Muscle of leg (tissue), 3 donors: ENCODE measurements at regions not wholly inside any gene's neighbourhood (a gene's known extent, or its start where the extent isn't known, plus 50 kb on each side); places are given as distances from the start of the nearest gene placed in this dataset.
"Not testable (repeated sequence)": the region's sequence is repeated elsewhere in the genome, so short reads cannot be mapped to it uniquely, and the experiment has no call there.

Source experiments
- DNase-seq: peaks from one replicate; pipeline ENCODE4 v3.0.0; 2013
- H3K27ac ChIP-seq: one replicate; pipeline ENCODE4 v1.5.1; 2013; ENCODE audit warnings: mild to moderate bottlenecking, low read length, control low read depth
- H3K27me3 ChIP-seq: one replicate; pipeline ENCODE4 v1.6.1; 2013; ENCODE audit warnings: low read length; ENCODE audit not compliant: control insufficient read depth, insufficient read depth
- H3K36me3 ChIP-seq: one replicate; pipeline ENCODE4 v1.6.1; 2013; ENCODE audit warnings: low read length; ENCODE audit not compliant: control insufficient read depth, insufficient read depth
- H3K4me1 ChIP-seq: one replicate; pipeline ENCODE4 v1.6.1; 2013; ENCODE audit warnings: low read length; ENCODE audit not compliant: control insufficient read depth, insufficient read depth
- H3K4me3 ChIP-seq: one replicate; pipeline ENCODE4 v1.5.1; 2013; ENCODE audit warnings: low read length, control low read depth
- H3K9me3 ChIP-seq: replicated peaks from 2 replicates; pipeline ENCODE4 v1.6.1; 2013; ENCODE audit warnings: low read depth, low read length; ENCODE audit not compliant: control insufficient read depth
- WGBS: methylation state at CpG from one replicate; pipeline ENCODE4 v1.1.5; 2013; ENCODE audit warnings: missing lambda C conversion rate; ENCODE audit not compliant: insufficient coverage; 5-methylcytosine and 5-hydroxymethylcytosine counted together

DNA sequence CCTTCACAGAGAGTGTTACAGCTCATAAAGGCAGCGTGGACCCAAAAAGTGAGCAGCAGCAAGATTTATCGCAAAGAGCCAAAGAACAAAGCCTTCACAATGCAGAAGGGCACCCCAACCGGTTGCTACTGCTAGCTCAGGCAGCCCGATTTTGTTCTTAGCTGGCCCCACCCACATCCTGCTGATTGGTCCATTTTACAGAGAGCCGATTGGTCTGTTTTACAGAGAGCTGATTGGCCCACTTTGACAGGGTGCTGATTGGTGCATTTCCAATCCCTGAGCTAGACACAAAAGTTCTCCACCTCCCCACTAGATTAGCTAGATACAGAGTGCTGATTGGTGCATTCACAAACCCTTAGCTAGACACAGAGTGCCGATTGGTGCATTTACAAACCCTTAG is 50.1 kb upstream of the SOX14 start:
- WGBS, result 88% methylated on average over 5 of the region's 6 CpGs
- H3K27ac ChIP-seq, result not testable (repeated sequence)

More for the DNA sequence above, 50.1 kb upstream of the SOX14 start:
- H3K9me3 ChIP-seq, H3K4me3 ChIP-seq, DNase-seq, H3K4me1 ChIP-seq, H3K36me3 ChIP-seq, H3K27me3 ChIP-seq: not testable (repeated sequence)
